ENCODE measurements at regions not wholly inside any gene's neighbourhood (a gene's known extent, or its start where the extent isn't known, plus 50 kb on each side); places are given as distances from the start of the nearest gene placed in this dataset.

DNA sequence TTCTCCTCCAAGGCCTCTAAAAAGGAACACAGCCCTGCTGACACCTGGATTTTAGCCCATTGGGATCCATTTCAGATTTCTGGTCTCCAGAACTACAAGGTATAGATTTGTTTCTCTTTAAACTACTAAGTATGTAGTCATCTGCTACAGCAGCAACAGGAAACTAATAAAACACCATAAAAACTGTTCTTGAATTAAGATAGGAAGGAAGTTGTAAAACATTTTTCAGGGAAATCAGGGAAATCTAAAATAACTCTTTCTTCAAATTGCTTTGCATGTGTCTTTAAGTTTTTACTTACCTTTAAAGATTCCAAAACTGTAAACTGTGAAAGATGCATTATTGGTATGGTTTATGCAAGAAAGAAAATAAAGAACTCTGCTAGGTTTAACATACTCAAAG, 407.0 kb upstream of the TOM1L1 start:
- TF ChIP-seq EGR1 (IDR thresholded peaks at IDR 0.05), result no peak
- no peak for TF ChIP-seq TCF12 (IDR thresholded peaks at IDR 0.05; ENCODE audit: low read depth)
- no peak for TF ChIP-seq TEAD4 (IDR thresholded peaks at IDR 0.05)
- no peak for TF ChIP-seq RAD21 (IDR thresholded peaks at IDR 0.05; ENCODE audit: low read depth)
- TF ChIP-seq, protein P1, sequence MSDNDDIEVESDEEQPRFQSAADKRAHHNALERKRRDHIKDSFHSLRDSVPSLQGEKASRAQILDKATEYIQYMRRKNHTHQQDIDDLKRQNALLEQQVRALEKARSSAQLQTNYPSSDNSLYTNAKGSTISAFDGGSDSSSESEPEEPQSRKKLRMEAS (IDR thresholded peaks at IDR 0.05), result no peak
- TF ChIP-seq YY1 (IDR thresholded peaks at IDR 0.05; ENCODE audit: low read depth), result no peak
- TF ChIP-seq TAF1 (IDR thresholded peaks at IDR 0.05; ENCODE audit: low read depth), result no peak
- TF ChIP-seq, protein P2, sequence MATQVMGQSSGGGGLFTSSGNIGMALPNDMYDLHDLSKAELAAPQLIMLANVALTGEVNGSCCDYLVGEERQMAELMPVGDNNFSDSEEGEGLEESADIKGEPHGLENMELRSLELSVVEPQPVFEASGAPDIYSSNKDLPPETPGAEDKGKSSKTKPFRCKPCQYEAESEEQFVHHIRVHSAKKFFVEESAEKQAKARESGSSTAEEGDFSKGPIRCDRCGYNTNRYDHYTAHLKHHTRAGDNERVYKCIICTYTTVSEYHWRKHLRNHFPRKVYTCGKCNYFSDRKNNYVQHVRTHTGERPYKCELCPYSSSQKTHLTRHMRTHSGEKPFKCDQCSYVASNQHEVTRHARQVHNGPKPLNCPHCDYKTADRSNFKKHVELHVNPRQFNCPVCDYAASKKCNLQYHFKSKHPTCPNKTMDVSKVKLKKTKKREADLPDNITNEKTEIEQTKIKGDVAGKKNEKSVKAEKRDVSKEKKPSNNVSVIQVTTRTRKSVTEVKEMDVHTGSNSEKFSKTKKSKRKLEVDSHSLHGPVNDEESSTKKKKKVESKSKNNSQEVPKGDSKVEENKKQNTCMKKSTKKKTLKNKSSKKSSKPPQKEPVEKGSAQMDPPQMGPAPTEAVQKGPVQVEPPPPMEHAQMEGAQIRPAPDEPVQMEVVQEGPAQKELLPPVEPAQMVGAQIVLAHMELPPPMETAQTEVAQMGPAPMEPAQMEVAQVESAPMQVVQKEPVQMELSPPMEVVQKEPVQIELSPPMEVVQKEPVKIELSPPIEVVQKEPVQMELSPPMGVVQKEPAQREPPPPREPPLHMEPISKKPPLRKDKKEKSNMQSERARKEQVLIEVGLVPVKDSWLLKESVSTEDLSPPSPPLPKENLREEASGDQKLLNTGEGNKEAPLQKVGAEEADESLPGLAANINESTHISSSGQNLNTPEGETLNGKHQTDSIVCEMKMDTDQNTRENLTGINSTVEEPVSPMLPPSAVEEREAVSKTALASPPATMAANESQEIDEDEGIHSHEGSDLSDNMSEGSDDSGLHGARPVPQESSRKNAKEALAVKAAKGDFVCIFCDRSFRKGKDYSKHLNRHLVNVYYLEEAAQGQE (IDR thresholded peaks at IDR 0.05; ENCODE audit: low read depth), result no peak
- TF ChIP-seq FOXM1 (IDR thresholded peaks at IDR 0.05; ENCODE audit: borderline replicate concordance, low read depth), result no peak
- TF ChIP-seq, protein P3, sequence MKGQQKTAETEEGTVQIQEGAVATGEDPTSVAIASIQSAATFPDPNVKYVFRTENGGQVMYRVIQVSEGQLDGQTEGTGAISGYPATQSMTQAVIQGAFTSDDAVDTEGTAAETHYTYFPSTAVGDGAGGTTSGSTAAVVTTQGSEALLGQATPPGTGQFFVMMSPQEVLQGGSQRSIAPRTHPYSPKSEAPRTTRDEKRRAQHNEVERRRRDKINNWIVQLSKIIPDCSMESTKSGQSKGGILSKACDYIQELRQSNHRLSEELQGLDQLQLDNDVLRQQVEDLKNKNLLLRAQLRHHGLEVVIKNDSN (IDR thresholded peaks at IDR 0.05), result no peak
- TF ChIP-seq CREB1 (IDR thresholded peaks at IDR 0.05; ENCODE audit: low read depth), result no peak
- no peak for TF ChIP-seq CEBPB (IDR thresholded peaks at IDR 0.05)
- TF ChIP-seq NFIC (IDR thresholded peaks at IDR 0.05), result no peak
- no peak for TF ChIP-seq EP300 (IDR thresholded peaks at IDR 0.05; ENCODE audit: borderline replicate concordance)

DNA sequence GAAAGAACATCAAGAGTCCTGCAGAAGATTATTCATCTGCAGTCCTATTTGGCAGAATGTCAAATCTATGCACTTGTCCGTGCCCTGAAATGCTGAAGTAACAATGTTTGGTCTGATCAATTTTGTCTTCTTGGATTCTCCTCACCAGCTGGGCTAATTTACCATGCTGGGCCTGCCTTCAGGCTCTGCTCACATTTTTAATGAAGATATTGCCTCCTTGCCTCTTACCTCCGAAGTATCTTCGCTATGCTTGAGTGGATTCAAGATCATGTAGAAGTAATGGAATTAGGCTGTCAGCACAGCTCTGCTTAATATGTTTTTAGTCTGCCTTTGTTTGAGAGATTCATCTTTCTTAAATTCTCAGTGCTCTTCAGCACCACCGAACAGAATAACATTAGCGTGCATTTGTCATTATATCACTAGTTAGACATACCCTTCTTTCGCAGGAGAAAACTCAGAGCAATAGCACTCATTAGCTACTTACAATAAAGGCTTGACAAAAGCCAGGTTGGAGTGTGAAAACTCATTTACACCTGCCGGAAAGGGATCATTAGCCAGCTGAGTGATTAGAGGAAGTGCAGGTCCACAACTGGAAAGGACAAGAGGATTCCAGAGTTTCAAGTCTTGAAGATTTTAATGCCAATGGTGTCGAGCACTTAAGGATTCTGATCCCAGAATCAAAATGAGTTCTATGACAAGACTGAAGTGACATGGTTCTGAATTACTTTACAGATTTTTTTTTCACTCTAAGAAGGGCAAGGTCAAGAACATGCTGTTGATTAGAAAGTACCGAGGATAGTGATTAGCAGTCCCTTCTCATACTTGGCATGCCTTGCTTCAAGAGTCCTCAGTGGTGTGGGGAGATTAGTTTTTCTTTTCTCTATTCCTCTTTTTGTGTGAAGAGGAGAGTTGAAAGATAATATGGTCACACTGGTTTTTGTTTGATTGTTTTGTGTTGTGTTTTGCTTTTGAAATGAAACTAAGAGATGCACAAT, 405.6 kb upstream of the TOM1L1 start:
- TF ChIP-seq CEBPB (IDR thresholded peaks at IDR 0.05) (no peak), EGR1 (IDR thresholded peaks at IDR 0.05) (no peak)

DNA sequence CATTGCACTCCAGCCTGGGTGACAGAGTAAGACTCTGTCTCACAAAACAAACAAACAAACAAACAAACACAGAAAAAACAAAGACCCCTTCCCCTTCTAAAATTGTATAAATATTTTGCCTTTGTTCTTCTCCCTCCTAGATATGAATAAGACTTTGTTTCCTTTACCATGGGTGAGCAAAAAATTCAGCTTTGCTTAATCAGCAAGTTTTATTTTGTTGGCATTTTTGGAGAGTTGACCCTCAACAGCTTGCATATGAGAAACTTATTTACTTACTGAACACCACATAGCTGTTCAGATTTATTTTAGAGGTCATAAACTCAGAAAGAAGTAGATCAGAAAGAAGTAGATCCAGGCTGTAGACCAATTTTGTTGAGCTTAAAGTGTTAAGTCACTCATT, 395.2 kb upstream of the TOM1L1 start:
- no peak for TF ChIP-seq EP300 (IDR thresholded peaks at IDR 0.05; ENCODE audit: borderline replicate concordance)
- no peak for TF ChIP-seq NFIC (IDR thresholded peaks at IDR 0.05)
- no peak for TF ChIP-seq RAD21 (IDR thresholded peaks at IDR 0.05; ENCODE audit: low read depth)
- TF ChIP-seq, protein P2 (IDR thresholded peaks at IDR 0.05; ENCODE audit: low read depth), result no peak
- no peak for TF ChIP-seq TAF1 (IDR thresholded peaks at IDR 0.05; ENCODE audit: low read depth)
- TF ChIP-seq, protein P1 (IDR thresholded peaks at IDR 0.05), result no peak
- TF ChIP-seq EGR1 (IDR thresholded peaks at IDR 0.05), result no peak
- no peak for TF ChIP-seq TEAD4 (IDR thresholded peaks at IDR 0.05)
- TF ChIP-seq CREB1 (IDR thresholded peaks at IDR 0.05; ENCODE audit: low read depth), result no peak
- TF ChIP-seq TCF12 (IDR thresholded peaks at IDR 0.05; ENCODE audit: low read depth), result no peak
- TF ChIP-seq FOXM1 (IDR thresholded peaks at IDR 0.05; ENCODE audit: borderline replicate concordance, low read depth), result no peak
- TF ChIP-seq, protein P3 (IDR thresholded peaks at IDR 0.05), result no peak
- no peak for TF ChIP-seq CEBPB (IDR thresholded peaks at IDR 0.05)

DNA sequence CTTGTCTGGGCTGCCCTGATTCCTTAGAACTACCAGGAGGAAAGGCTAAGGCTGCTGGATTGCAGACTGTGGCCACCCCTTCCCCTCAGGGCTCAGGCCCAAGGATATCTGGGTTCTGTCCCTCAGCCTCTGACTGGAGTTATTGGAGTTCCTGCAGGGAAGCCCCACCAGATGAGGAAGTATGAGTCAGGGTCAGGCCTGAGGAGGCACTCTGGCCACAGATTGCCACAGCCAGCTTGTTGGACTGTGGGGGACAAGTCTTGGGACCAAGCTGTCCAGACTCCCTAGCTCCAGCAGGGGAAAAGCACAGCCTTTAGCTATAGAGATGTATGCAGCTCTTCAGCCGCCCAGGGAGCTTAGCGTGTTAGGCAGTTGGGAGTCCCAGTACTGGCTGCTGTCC, 381.9 kb upstream of the TOM1L1 start:
- no peak for TF ChIP-seq TEAD4 (IDR thresholded peaks at IDR 0.05)
- TF ChIP-seq NFIC (IDR thresholded peaks at IDR 0.05), result no peak
- TF ChIP-seq CREB1 (IDR thresholded peaks at IDR 0.05; ENCODE audit: low read depth), result no peak
- TF ChIP-seq, protein P1 (IDR thresholded peaks at IDR 0.05), result no peak
- TF ChIP-seq, protein P3 (IDR thresholded peaks at IDR 0.05), result no peak
- no peak for TF ChIP-seq EGR1 (IDR thresholded peaks at IDR 0.05)
- TF ChIP-seq FOXM1 (IDR thresholded peaks at IDR 0.05; ENCODE audit: borderline replicate concordance, low read depth), result no peak
- TF ChIP-seq TAF1 (IDR thresholded peaks at IDR 0.05; ENCODE audit: low read depth), result no peak
- no peak for TF ChIP-seq CEBPB (IDR thresholded peaks at IDR 0.05)
- TF ChIP-seq, protein P2 (IDR thresholded peaks at IDR 0.05; ENCODE audit: low read depth), result no peak
- no peak for TF ChIP-seq ZBTB7A (IDR thresholded peaks at IDR 0.05; ENCODE audit: low read depth)
- TF ChIP-seq EP300 (IDR thresholded peaks at IDR 0.05; ENCODE audit: borderline replicate concordance), result no peak
- TF ChIP-seq YY1 (IDR thresholded peaks at IDR 0.05; ENCODE audit: low read depth), result no peak
- no peak for TF ChIP-seq TCF12 (IDR thresholded peaks at IDR 0.05; ENCODE audit: low read depth)
- no peak for TF ChIP-seq RAD21 (IDR thresholded peaks at IDR 0.05; ENCODE audit: low read depth)

All from Ishikawa (cell line).